BE2C (cell line): ENCODE measurements at regions not wholly inside any gene's neighbourhood (a gene's known extent, or its start where the extent isn't known, plus 50 kb on each side); places are given as distances from the start of the nearest gene placed in this dataset.

Experiments
- DNase-seq: peaks from one replicate; pipeline ENCODE4 v3.0.0-alpha.2; 2020
- H3K27me3 ChIP-seq: fragments of 250-450 bp; sonication (Bioruptor Pico); 2 replicates; pipeline ENCODE4 v1.5.1; 2020; ENCODE audit warnings: mild to moderate bottlenecking
- H3K36me3 ChIP-seq: fragments of 250-450 bp; sonication (Bioruptor Pico); 2 replicates; pipeline ENCODE4 v1.5.1; 2020; ENCODE audit warnings: mild to moderate bottlenecking
- H3K4me1 ChIP-seq: fragments of 250-450 bp; sonication (Bioruptor Pico); 2 replicates; pipeline ENCODE4 v1.5.1; 2020
- H3K4me3 ChIP-seq: 2 replicates; pipeline ENCODE4 v1.5.1; 2011; ENCODE audit warnings: low read depth, low read length
- H3K9me3 ChIP-seq: fragments of 250-450 bp; sonication (Bioruptor Pico); 2 replicates; pipeline ENCODE4 v1.5.1; 2020
- CTCF ChIP-seq: IDR thresholded peaks from 2 replicates; pipeline ENCODE4 v1.5.1; 2012; ENCODE audit warnings: mild to moderate bottlenecking, low read depth, low read length

- H3K36me3 ChIP-seq = no peaks in the 10 kb centered on the region
- H3K4me3 ChIP-seq = no peak overlapping the region
- no peaks in the 10 kb centered on the region for H3K4me1 ChIP-seq
- DNase-seq = no peak
- no peak for TF ChIP-seq CTCF
- H3K27me3 ChIP-seq = no peaks in the 10 kb centered on the region
- no peaks in the 10 kb centered on the region for H3K9me3 ChIP-seq
Measured at GRCh38 chr2:103218516-103218915, 456.7 kb downstream of the TMEM182 start.

- DNase-seq = no peak
- no peaks in the 10 kb centered on the region for H3K4me1 ChIP-seq
- H3K9me3 ChIP-seq = no peaks in the 10 kb centered on the region
- no peaks in the 10 kb centered on the region for H3K36me3 ChIP-seq
- H3K27me3 ChIP-seq = no peaks in the 10 kb centered on the region
- H3K4me3 ChIP-seq = no peak overlapping the region
- no peak for TF ChIP-seq CTCF
Measured at GRCh38 chr2:103219398-103219797, 457.6 kb downstream of the TMEM182 start.

- H3K27me3 ChIP-seq = no peaks in the 10 kb centered on the region
- no peaks in the 10 kb centered on the region for H3K36me3 ChIP-seq
- no peak for DNase-seq
- no peak for TF ChIP-seq CTCF
- no peak overlapping the region for H3K4me3 ChIP-seq
- H3K4me1 ChIP-seq = no peaks in the 10 kb centered on the region
- no peaks in the 10 kb centered on the region for H3K9me3 ChIP-seq
Measured at GRCh38 chr2:103222969-103223368, 461.1 kb downstream of the TMEM182 start.

GRCh38 chr2:103230796-103231195 is 469.0 kb downstream of the TMEM182 start:
- no peaks in the 10 kb centered on the region for H3K36me3 ChIP-seq
- no peaks in the 10 kb centered on the region for H3K9me3 ChIP-seq
- no peaks in the 10 kb centered on the region for H3K4me1 ChIP-seq
- no peak overlapping the region for H3K4me3 ChIP-seq
- no peaks in the 10 kb centered on the region for H3K27me3 ChIP-seq
- DNase-seq = no peak
- no peak for TF ChIP-seq CTCF

GRCh38 chr2:103232865-103233264 is 471.0 kb downstream of the TMEM182 start:
- Histone ChIP-seq H3K4me1 (no peaks in the 10 kb centered on the region), H3K4me3 (no peak overlapping the region), H3K9me3 (no peaks in the 10 kb centered on the region), H3K36me3 (no peaks in the 10 kb centered on the region), H3K27me3 (no peaks in the 10 kb centered on the region)
- no peak for TF ChIP-seq CTCF
- DNase-seq = no peak

GRCh38 chr2:103233691-103234090 is 471.9 kb downstream of the TMEM182 start:
- Histone ChIP-seq H3K4me3 (no peak overlapping the region), H3K27me3 (no peaks in the 10 kb centered on the region), H3K9me3 (no peaks in the 10 kb centered on the region), H3K36me3 (no peaks in the 10 kb centered on the region), H3K4me1 (no peaks in the 10 kb centered on the region)
- TF ChIP-seq CTCF = no peak
- no peak for DNase-seq
